ENCODE measurements at regions not wholly inside any gene's neighbourhood (a gene's known extent, or its start where the extent isn't known, plus 50 kb on each side); places are given as distances from the start of the nearest gene placed in this dataset.

DNA sequence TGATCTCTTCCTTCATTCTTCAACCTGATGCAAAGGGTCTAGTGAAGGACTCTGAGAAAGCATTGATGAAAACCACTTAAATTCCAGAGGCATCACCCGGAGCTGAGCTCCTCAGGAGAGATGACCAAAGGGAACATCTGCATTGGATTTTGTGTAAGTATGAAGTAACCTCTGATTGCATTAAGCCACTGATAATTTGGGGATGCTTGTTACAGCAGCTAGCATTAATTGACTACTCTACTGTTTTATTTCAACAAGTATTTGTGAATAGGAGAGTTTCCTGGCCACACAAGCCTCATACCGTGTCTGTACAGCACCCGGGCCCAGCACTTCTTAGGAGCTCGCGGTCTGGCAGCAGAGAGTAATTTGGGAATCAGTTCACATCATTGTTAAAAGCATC, 250.7 kb upstream of the POU3F1 start:
- Histone ChIP-seq H3K27ac (no peak overlapping the region), H3K4me2 (no peak overlapping the region), H3K4me3 (no peak overlapping the region), H3K27me3 (no peaks in the 10 kb centered on the region), H4K20me1 (ENCODE audit: low read depth) (no peaks in the 10 kb centered on the region), H3K9ac (no peak overlapping the region), H3K4me1 (peaks cover 15% of the 10 kb centered on the region), H3F3A (ENCODE audit: low read depth) (peaks cover 9% of the 10 kb centered on the region), H2AFZ (replicated peaks) (no peak overlapping the region), H3K79me2 (ENCODE audit: low read depth) (no peaks in the 10 kb centered on the region), H3K36me3 (no peaks in the 10 kb centered on the region), H3K9me3 (ENCODE audit: low read depth) (no peaks in the 10 kb centered on the region)
- Mint-ChIP-seq H3K27me3 (ENCODE audit: insufficient read depth, low read depth) (peaks cover 2% of the 10 kb centered on the region), H3K4me1 (peaks cover 16% of the 10 kb centered on the region), H3K36me3 (no peaks in the 10 kb centered on the region), H3K9me3 (peaks cover 12% of the 10 kb centered on the region), H3K27ac (no peak overlapping the region), H3K4me3 (no peak overlapping the region)
- no peak for DNase-seq (ENCODE audit: low spot score)
- TF ChIP-seq CTCF (IDR thresholded peaks at IDR 0.05) (no peak), EZH2phosphoT487 (IDR thresholded peaks at IDR 0.05) (no peak), EZH2 (IDR thresholded peaks at IDR 0.05) (no peak)

- TF ChIP-seq EZH2 (IDR thresholded peaks at IDR 0.05), result no peak
- no peak for TF ChIP-seq CTCF (IDR thresholded peaks at IDR 0.05)
- TF ChIP-seq EZH2phosphoT487 (IDR thresholded peaks at IDR 0.05), result no peak
- no peak overlapping the region for H2AFZ ChIP-seq (replicated peaks)
- H3K36me3 ChIP-seq, result no peaks in the 10 kb centered on the region
- no peak for DNase-seq (ENCODE audit: low spot score)
- H3K4me1 ChIP-seq, result peaks cover 23% of the 10 kb centered on the region
- no peaks in the 10 kb centered on the region for H3K79me2 ChIP-seq (ENCODE audit: low read depth)
- no peak overlapping the region for H3K4me3 Mint-ChIP-seq
- no peaks in the 10 kb centered on the region for H3K9me3 ChIP-seq (ENCODE audit: low read depth)
- H3K9me3 Mint-ChIP-seq, result peaks cover 12% of the 10 kb centered on the region
- no peaks in the 10 kb centered on the region for H4K20me1 ChIP-seq (ENCODE audit: low read depth)
- no peaks in the 10 kb centered on the region for H3K36me3 Mint-ChIP-seq
- H3K27ac Mint-ChIP-seq, result no peak overlapping the region
- H3F3A ChIP-seq (ENCODE audit: low read depth), result peaks cover 5% of the 10 kb centered on the region
- H3K9ac ChIP-seq, result no peak overlapping the region
- H3K4me1 Mint-ChIP-seq, result peaks cover 27% of the 10 kb centered on the region
- no peak overlapping the region for H3K27ac ChIP-seq
- peaks cover 2% of the 10 kb centered on the region for H3K27me3 Mint-ChIP-seq (ENCODE audit: insufficient read depth, low read depth)
- no peaks in the 10 kb centered on the region for H3K27me3 ChIP-seq
- H3K4me3 ChIP-seq, result no peak overlapping the region
- no peak overlapping the region for H3K4me2 ChIP-seq
Measured at GRCh38 chr1:38296047-38296446, 249.5 kb upstream of the POU3F1 start.

DNA sequence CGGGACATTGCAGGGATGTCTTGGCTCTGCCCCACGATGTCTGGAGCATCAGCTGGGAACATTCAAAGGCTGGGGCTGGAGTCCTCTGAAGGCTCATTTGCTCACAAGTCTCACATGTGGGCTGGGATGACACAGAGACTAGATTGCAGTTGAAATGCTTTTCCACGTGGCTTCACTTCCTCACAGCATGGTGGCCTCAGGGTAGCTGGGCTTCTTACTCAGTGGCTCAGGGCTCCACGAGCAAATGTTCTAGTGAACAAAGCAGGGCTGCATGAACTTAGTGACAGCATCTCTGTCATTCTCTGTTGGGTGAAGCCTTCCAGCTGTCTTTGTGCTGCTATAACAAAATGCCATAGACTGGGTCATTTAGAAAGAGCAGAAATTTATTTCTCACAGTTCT, 247.0 kb upstream of the POU3F1 start:
- no peaks in the 10 kb centered on the region for H3K36me3 Mint-ChIP-seq
- H3K4me2 ChIP-seq, result no peak overlapping the region
- H3K4me1 Mint-ChIP-seq, result peaks cover 28% of the 10 kb centered on the region
- no peak overlapping the region for H3K4me3 ChIP-seq
- no peak overlapping the region for H2AFZ ChIP-seq (replicated peaks)
- H3K9me3 ChIP-seq (ENCODE audit: low read depth), result no peaks in the 10 kb centered on the region
- peaks cover 4% of the 10 kb centered on the region for H3K27me3 Mint-ChIP-seq (ENCODE audit: insufficient read depth, low read depth)
- H3K36me3 ChIP-seq, result no peaks in the 10 kb centered on the region
- no peaks in the 10 kb centered on the region for H4K20me1 ChIP-seq (ENCODE audit: low read depth)
- H3K27me3 ChIP-seq, result no peaks in the 10 kb centered on the region
- no peak overlapping the region for H3K9ac ChIP-seq
- H3F3A ChIP-seq (ENCODE audit: low read depth), result peaks cover 4% of the 10 kb centered on the region
- H3K27ac Mint-ChIP-seq, result no peak overlapping the region
- H3K27ac ChIP-seq, result no peak overlapping the region
- no peak for DNase-seq (ENCODE audit: low spot score)
- H3K4me1 ChIP-seq, result peaks cover 23% of the 10 kb centered on the region
- no peak for TF ChIP-seq EZH2 (IDR thresholded peaks at IDR 0.05)
- no peak for TF ChIP-seq EZH2phosphoT487 (IDR thresholded peaks at IDR 0.05)
- no peak for TF ChIP-seq CTCF (IDR thresholded peaks at IDR 0.05)
- no peak overlapping the region for H3K4me3 Mint-ChIP-seq
- H3K9me3 Mint-ChIP-seq, result peaks cover 12% of the 10 kb centered on the region
- no peaks in the 10 kb centered on the region for H3K79me2 ChIP-seq (ENCODE audit: low read depth)
